ENCODE measurements at regions not wholly inside any gene's neighbourhood (a gene's known extent, or its start where the extent isn't known, plus 50 kb on each side); places are given as distances from the start of the nearest gene placed in this dataset.
"Not testable (repeated sequence)": the region's sequence is repeated elsewhere in the genome, so short reads cannot be mapped to it uniquely, and the experiment has no call there.

DNA sequence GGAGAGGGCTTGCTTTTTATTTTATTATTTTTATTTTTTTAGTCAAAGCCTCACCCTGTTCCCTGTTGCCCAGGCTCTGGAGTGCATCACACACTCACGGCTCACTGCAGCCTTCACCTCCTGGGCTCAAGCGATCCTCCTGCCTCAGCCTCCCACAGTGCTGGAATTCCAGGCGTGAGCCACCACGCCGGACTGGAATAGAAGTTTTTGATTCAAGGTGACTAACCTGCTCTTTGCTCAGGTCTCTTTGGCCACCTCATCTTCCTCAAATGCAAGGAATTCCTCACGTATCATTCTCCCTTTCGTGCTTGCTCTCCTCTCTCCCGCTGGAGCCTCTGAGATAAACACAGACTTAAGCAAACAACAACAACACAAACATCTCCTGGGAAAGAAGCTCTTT is 636.8 kb downstream of the ADCYAP1 start:
- DNase-seq (ENCODE audit: low read depth in 4 of 4, low spot score in 1 of 4), result no peak

DNA sequence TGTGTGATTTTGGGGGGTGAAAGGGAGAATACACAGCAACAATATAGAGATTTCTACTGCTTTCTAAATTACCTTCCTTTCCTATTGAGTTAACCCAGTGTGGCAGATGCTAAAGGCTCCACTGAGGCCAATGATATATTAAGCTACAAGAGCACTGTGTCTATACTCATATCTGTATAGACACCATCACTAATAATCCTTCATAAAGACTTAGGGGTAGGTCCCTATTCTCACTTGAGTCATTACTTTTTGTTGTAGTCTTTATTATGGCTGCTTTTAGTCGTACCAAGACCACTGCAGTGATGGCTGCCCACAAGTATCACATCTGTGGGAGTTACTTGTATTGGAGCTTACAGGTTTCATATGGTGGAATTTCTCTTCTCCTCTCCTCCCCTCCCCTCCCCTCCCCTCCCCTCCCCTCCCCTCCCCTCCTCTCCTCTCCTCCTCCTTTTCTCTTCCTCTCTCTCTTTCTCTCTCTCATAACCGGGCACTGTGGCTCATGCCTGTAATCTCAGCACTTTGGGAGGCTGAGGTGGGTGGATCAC is 637.6 kb downstream of the ADCYAP1 start:
- DNase-seq (ENCODE audit: low read depth in 4 of 4, low spot score in 1 of 4), result no peak

DNA sequence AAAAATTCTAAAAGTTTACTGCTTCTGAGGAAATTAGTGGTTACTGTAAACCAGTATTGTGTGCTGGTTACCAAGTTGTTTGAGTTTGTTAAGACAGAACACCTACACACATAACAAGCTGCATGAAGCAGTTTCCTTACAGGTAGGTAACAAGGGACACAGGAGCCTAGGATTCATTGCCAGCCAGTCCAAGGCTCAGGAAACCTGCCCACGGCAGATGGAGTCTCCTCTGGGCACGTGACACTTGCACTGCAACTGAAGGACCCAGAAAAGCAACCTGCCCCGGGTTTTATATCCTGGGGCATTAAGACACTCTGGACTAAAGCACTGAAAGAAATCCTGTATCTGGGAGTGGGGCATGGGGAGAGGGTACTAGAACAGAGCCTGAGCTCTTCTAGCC is 639.3 kb downstream of the ADCYAP1 start:
- no peak for DNase-seq (ENCODE audit: low read depth in 4 of 4, low spot score in 1 of 4)

GRCh38 chr18:1557711-1558110 is 653.0 kb downstream of the ADCYAP1 start:
- DNase-seq (ENCODE audit: low read depth in 4 of 4, low spot score in 1 of 4), result not testable (repeated sequence)

GRCh38 chr18:1559563-1559962 is 654.9 kb downstream of the ADCYAP1 start:
- no peak for DNase-seq (ENCODE audit: low read depth in 4 of 4, low spot score in 1 of 4)

DNA sequence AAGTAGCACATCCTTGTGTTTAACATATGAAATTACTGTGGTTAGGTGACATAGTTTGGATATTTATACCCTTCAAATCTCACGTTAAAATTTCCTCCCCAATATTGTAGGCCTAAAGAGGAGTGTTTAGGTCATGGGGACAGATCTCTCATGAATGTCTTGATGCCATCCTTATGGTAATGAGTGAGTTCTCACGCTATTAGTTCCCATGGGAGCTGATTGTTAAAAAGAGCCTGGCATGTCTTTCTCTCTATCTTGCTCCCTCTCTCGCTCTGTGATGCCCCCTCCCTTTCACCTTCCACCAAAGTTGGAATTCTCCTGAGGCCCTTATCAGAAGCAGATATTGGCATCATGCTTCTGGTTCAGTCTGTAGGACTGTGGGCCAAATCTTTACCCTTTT is 660.1 kb downstream of the ADCYAP1 start:
- DNase-seq (ENCODE audit: low read depth in 4 of 4, low spot score in 1 of 4), result no peak

DNA sequence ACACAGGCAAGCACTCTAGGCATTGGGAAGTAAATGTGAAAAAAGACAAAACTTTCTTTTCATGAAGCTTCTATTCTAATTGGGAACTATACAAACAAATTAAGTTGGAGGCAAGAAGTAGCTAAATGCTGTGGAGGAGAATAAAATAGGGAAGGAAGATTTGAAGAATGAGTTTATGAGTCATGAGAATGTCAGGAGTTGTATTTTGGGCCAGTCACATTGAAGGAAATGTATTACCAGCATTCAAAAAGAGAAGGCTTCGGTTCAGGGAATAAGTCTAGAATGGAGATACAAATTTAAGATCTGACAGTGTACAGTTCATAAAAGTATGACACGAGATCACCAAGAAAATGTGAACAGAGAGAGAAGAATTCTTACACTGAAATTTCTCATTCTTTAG is 666.5 kb downstream of the ADCYAP1 start:
- no peak for DNase-seq (ENCODE audit: low read depth in 4 of 4, low spot score in 1 of 4)

DNA sequence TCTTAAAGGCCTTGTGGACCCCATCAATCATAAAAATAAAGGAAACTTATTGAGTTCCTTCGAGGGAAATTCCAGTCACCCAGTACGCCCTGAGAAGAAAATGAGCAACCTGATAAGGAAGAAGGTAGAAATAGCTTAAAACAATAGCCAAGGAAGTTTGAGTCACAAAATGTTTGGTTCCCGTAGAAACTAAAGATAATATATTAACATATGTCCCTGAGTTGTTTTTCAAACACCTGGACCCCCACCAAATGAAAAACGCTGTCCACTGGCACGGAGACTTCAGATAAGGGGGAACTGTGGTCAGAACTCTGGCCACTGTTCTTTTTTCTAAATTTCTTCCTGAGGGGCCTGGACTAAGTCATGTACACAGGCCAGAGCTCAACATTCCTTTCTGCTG is 669.1 kb downstream of the ADCYAP1 start:
- DNase-seq (ENCODE audit: low read depth in 4 of 4, low spot score in 1 of 4), result no peak

DNA sequence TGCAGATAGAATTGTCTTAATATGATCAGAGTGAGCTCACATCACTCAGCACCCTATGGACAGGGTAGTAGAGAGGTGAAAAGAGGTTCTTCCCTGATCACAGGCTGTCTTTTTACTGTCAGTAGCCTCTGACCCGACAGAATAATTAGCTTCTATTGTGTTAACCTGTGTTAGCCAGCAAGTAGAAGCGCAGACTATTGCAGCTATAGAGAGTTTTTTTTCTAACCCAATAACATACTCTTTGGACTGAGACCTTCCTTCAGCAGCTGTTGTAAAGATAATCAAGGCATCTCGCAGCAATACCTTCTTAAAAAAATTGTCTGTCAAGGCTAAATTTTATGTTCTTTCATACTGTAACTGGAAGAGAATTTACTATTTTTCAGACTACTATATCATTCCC is 670.4 kb downstream of the ADCYAP1 start:
- DNase-seq (ENCODE audit: low read depth in 4 of 4, low spot score in 1 of 4), result no peak

DNA sequence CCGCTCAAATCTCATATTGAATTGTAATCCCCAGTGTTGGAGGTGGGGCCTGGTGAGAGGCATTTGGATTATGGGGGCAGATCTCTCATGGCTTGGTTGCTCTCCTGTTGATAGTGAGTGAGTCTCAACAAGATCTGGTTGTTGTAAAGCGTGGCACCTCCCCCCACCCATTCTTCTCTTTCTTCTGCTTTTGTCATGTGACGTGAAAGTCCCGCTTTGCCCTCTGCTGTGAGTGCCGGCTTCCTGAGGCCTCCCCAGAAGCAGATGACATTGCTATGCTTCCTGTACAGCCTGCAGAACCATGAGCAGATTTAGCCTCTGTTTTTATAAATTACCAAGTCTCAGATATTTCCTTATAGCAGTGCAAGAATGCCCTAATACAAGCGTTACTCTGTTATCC is 673.8 kb downstream of the ADCYAP1 start:
- no peak for DNase-seq (ENCODE audit: low read depth in 4 of 4, low spot score in 1 of 4)

- no peak for DNase-seq (ENCODE audit: low read depth in 4 of 4, low spot score in 1 of 4)
These were observed 676.9 kb downstream of the ADCYAP1 start for GRCh38 chr18:1581581-1581980.

DNA sequence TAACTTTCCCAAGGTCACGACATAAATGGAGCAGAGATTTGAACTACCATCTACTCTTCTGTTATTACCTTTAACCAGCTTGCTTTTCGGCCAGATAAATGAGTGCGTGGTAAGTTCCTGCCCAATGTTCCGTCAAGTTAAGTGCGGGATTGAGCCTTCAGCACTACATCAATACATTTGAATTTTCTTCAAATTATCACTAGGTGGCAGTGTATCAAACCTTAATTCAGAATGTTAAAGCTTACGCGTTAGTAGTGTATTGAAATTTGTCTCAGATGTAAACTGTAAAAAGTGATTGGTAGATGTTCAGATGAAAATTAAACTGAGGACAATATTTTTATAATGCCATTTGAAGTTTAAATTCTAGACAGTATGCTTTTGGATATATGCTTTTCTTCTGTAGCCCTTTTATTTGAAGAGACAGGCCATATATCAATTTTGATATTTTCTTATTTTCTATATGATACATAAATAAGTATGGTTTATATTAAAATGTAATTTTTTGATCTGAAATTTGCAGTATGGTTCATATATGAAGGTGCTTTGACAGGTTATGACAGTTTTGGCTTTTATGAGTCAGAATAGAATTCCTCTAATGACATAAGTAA is 681.3 kb downstream of the ADCYAP1 start:
- DNase-seq (ENCODE audit: low read depth in 4 of 4, low spot score in 1 of 4), result no peak

GRCh38 chr18:1593091-1593490 is 688.4 kb downstream of the ADCYAP1 start:
- no peak for DNase-seq (ENCODE audit: low read depth in 4 of 4, low spot score in 1 of 4)

- DNase-seq (ENCODE audit: low read depth in 4 of 4, low spot score in 1 of 4), result no peak
These were observed 690.5 kb downstream of the ADCYAP1 start for GRCh38 chr18:1595195-1595594.

DNA sequence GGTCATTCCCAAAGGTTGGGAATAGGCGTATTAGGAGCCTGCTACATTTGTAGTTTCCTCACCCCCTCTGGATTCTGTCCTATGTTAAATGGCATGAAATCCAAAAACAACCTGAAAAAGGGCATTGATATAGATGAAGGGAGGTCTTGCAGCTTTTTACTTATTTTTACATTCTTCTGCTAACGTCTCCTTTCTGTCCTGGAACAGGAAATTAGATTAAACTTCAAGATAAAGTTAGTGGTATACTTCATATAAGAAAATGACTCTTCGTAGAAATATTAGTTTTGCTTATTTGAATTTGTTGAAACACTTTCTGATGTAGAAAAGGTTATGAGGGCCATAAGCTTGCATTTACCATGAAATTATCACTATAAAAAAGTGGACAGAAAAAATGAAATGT is 694.5 kb downstream of the ADCYAP1 start:
- no peak for DNase-seq (ENCODE audit: low read depth in 4 of 4, low spot score in 1 of 4)

- DNase-seq (ENCODE audit: low read depth in 4 of 4, low spot score in 1 of 4), result no peak
These were observed 700.1 kb downstream of the ADCYAP1 start for GRCh38 chr18:1604751-1605150.

DNA sequence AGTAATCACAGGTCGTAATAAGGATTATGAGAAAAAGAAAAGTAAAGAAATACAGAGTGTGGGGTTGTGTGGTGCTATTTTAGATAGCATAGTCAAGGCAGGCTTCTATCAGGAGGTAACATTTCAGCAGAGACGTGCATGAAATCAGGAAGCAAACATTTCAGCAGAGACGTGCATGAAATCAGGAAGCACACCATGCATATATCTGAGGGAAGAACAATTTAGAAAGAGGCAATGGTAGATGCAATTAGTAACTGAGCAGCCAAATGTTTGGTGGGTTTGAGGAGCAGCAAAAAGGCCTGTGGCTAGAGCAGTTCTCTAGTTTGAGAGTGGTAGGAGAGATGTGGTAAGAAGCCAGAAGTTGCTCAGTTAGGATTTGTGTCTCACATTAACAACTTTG is 713.7 kb downstream of the ADCYAP1 start:
- no peak for DNase-seq (ENCODE audit: low read depth in 4 of 4, low spot score in 1 of 4)

- no peak for DNase-seq (ENCODE audit: low read depth in 4 of 4, low spot score in 1 of 4)
These were observed 714.8 kb downstream of the ADCYAP1 start for GRCh38 chr18:1619507-1619906.

DNA sequence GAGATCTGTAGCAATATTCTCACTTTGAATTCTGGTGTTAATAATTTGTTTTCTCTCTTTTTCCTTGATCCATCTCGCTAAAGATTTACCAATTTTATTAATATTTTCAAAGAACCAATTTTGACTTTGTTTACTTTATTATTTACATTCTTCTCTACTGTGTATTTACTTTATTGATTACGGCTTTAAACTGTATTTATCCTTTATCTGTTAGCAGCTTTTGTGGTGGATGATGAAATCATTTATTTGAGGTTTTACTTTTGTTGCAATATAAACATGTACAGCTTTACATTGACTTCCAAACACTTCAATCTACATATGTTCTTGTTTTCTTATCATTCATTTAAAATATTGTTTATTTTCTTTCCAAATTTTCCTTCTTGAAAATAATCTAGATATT is 719.9 kb downstream of the ADCYAP1 start:
- no peak for DNase-seq (ENCODE audit: low read depth in 4 of 4, low spot score in 1 of 4)

DNA sequence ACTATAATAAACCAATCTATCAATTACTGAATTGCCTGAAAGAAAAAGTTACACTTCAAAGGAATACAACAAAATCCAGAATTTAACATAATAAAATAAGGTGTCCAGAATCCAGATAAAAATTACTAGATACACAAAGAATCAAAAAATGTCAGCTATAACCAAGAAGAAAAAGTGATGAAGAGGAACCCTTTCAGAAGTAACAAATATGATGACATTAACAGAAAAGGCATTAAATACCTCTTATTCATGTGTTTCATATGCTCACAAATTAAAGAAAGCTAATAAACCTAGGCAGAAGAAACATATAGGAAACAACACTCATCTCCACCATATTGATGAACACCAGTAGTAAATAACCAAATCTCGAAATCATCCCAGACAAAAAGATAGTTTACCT is 722.8 kb downstream of the ADCYAP1 start:
- no peak for DNase-seq (ENCODE audit: low read depth in 4 of 4, low spot score in 1 of 4)

DNA sequence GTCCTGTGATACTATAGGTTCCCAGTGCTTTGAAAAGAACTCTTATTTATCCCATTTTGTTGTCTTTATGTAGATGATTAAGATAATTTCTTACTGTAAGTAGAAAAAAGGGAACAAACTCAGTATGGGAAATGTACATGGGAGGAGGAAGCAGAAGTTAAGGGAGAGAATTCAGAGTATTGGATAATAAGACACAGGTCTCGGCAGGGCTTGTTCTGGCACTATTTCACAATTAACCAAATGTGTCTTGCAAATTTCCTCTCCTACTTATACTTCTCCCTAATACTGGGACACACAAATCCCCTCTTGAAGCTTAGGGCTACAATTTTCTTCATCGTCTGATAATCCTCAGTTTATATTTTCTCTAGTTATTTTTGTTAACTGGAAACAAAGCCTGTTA is 744.0 kb downstream of the ADCYAP1 start:
- DNase-seq (ENCODE audit: low read depth in 4 of 4, low spot score in 1 of 4), result no peak

GRCh38 chr18:1652018-1652417 is 747.3 kb downstream of the ADCYAP1 start:
- no peak for DNase-seq (ENCODE audit: low read depth in 4 of 4, low spot score in 1 of 4)

GRCh38 chr18:1653873-1654272 is 749.2 kb downstream of the ADCYAP1 start:
- no peak for DNase-seq (ENCODE audit: low read depth in 4 of 4, low spot score in 1 of 4)

DNA sequence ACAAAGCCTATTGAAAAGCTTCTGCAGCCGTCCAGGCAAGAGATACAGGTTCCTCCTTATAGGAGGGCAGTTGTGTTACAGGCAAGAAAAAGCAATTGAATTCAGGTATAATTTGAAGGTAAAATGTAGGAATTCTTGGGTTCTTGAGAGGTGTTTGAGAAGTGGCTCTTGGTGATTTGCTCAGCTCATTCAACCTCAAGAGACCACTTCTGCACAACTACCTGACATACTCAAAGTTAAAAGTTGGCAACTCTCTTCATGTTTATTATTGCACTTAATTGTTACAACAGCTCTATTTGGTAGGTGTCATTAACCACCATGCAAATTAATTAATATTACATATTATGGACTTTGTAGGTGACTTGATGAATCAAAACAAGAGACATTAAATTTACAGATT is 753.2 kb downstream of the ADCYAP1 start:
- DNase-seq (ENCODE audit: low read depth in 4 of 4, low spot score in 1 of 4), result no peak

Measured in stimulated activated CD4-positive, alpha-beta T cell treated with anti-CD3 and anti-CD28 coated beads, Interleukin-1b, Interleukin-23, amount 100 ng/mL, for 24 hours (primary cell).